Vagina (tissue), 2 donors: ENCODE measurements at regions not wholly inside any gene's neighbourhood (a gene's known extent, or its start where the extent isn't known, plus 50 kb on each side); places are given as distances from the start of the nearest gene placed in this dataset.
A peak's percentile ranks its signal among the peaks of the same experiment; 100 is the strongest.

Source experiments
- POLR2A ChIP-seq, 2 donors: fragments of 450-650 bp; IDR thresholded peaks; one replicate each; pipeline ENCODE4 v1.6.1; 2017; ENCODE audit warnings: antibody characterized with exemption in 2 of 2, mild to moderate bottlenecking in 2 of 2, moderate library complexity in 2 of 2
- POLR2AphosphoS5 ChIP-seq, 2 donors: sonication (generic); formaldehyde crosslinking; IDR thresholded peaks; one replicate each; pipeline ENCODE4 v1.9.0; 2017; ENCODE audit warnings: antibody characterized with exemption in 2 of 2, mild to moderate bottlenecking in 2 of 2, low read depth in 1 of 2; ENCODE audit not compliant: insufficient read depth in 1 of 2
- TF ChIP-seq, protein P1 (sequence below), 3 experiments: fragments of 450-650 bp in 2 of 3; fragments of 200-600 bp in 1 of 3; sonication (generic) in 1 of 3; IDR thresholded peaks; one replicate each; pipeline ENCODE4 v1.5.1; 2017 to 2019; ENCODE audit warnings: antibody characterized with exemption in 3 of 3, mild to moderate bottlenecking in 2 of 3, moderate library complexity in 2 of 3

GRCh38 chr15:93997071-93997658, 234.2 kb upstream of the MCTP2 start:
- TF ChIP-seq, protein P1, sequence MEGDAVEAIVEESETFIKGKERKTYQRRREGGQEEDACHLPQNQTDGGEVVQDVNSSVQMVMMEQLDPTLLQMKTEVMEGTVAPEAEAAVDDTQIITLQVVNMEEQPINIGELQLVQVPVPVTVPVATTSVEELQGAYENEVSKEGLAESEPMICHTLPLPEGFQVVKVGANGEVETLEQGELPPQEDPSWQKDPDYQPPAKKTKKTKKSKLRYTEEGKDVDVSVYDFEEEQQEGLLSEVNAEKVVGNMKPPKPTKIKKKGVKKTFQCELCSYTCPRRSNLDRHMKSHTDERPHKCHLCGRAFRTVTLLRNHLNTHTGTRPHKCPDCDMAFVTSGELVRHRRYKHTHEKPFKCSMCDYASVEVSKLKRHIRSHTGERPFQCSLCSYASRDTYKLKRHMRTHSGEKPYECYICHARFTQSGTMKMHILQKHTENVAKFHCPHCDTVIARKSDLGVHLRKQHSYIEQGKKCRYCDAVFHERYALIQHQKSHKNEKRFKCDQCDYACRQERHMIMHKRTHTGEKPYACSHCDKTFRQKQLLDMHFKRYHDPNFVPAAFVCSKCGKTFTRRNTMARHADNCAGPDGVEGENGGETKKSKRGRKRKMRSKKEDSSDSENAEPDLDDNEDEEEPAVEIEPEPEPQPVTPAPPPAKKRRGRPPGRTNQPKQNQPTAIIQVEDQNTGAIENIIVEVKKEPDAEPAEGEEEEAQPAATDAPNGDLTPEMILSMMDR (IDR thresholded peaks at IDR 0.05): peak; percentile 8 to 75 (median 39)
- no peak for TF ChIP-seq POLR2A (IDR thresholded peaks at IDR 0.05)
- no peak for TF ChIP-seq POLR2AphosphoS5 (IDR thresholded peaks at IDR 0.05; ENCODE audit: insufficient read depth in 1 of 2, low read depth in 1 of 2)
